Upper lobe of left lung (tissue), 6 donors: ENCODE measurements at regions not wholly inside any gene's neighbourhood (a gene's known extent, or its start where the extent isn't known, plus 50 kb on each side); places are given as distances from the start of the nearest gene placed in this dataset.

Source experiments
- ATAC-seq, 2 donors: fragments of 200-7000 bp; cut with Tn5 transposase; one replicate each; pipeline ENCODE4 v1.9.1; 2022; ENCODE audit warnings: mild to moderate bottlenecking in 2 of 2, moderate library complexity in 2 of 2; ENCODE audit not compliant: low FRiP score in 2 of 2
- DNase-seq, 2 donors: peaks; one replicate each; pipeline ENCODE4 v3.0.0-alpha.2; 2019 to 2020
- H3K27ac ChIP-seq, 4 donors: fragments of 200-600 bp; sonication (generic); one replicate each; pipeline ENCODE4 v1.5.1; 2016 to 2019
- H3K27me3 ChIP-seq, 4 donors: fragments of 200-600 bp; sonication (generic); one replicate each; pipeline ENCODE4 v1.5.1; 2017 to 2019
- H3K36me3 ChIP-seq, 4 donors: fragments of 200-600 bp; sonication (generic); one replicate each; pipeline ENCODE4 v1.5.1; 2016 to 2019
- H3K4me1 ChIP-seq, 4 donors: fragments of 200-600 bp; sonication (generic); one replicate each; pipeline ENCODE4 v1.5.1; 2018 to 2019
- H3K4me3 ChIP-seq, 4 donors: fragments of 200-600 bp; sonication (generic); one replicate each; pipeline ENCODE4 v1.5.1; 2017 to 2019; ENCODE audit warnings: mild to moderate bottlenecking in 2 of 4, moderate library complexity in 1 of 4
- H3K9me3 ChIP-seq, 4 donors: fragments of 200-600 bp; sonication (generic); one replicate each; pipeline ENCODE4 v1.5.1; 2018 to 2019
- EP300 ChIP-seq, 4 donors: sonication (generic); formaldehyde crosslinking; IDR thresholded peaks; one replicate each; pipeline ENCODE4 v1.5.1; 2017; ENCODE audit warnings: antibody characterized with exemption in 4 of 4, control low read depth in 2 of 4
- POLR2A ChIP-seq, 4 donors: fragments of 450-650 bp; IDR thresholded peaks; one replicate each; pipeline ENCODE4 v1.5.1; 2016 to 2017; ENCODE audit warnings: antibody characterized with exemption in 4 of 4, mild to moderate bottlenecking in 2 of 4
- POLR2AphosphoS5 ChIP-seq, 2 donors: sonication (generic); formaldehyde crosslinking; IDR thresholded peaks; one replicate each; pipeline ENCODE4 v1.5.1; 2017; ENCODE audit warnings: antibody characterized with exemption in 2 of 2
- WGBS, 2 donors: methylation state at CpG; one replicate each; pipeline ENCODE4 v1.1.5; 2017 to 2018; 5-methylcytosine and 5-hydroxymethylcytosine counted together
- TF ChIP-seq, protein P1 (sequence below), 6 experiments: fragments of 450-650 bp in 4 of 6; fragments of 200-600 bp in 2 of 6; sonication (generic) in 2 of 6; IDR thresholded peaks; one replicate each; pipeline ENCODE4 v1.5.1; 2016 to 2019; ENCODE audit warnings: antibody characterized with exemption in 6 of 6
- donor health status: DM: no; HTN: no; CAD: no; lungs with moderate emphysema.
- donor health status: DM: no; HTN: yes; CAD: no; lungs with severe emphysema.

GRCh38 chr14:97432586-97432985 lies 635.4 kb downstream of the VRK1 start:
- no peak overlapping the region for H3K27ac ChIP-seq
- ATAC-seq (no peak), DNase-seq (no peak)
- H3K36me3 ChIP-seq, result no peaks in the 10 kb centered on the region
- no peaks in the 10 kb centered on the region for H3K9me3 ChIP-seq
- no peaks in the 10 kb centered on the region for H3K4me1 ChIP-seq
- no peak for TF ChIP-seq POLR2A (IDR thresholded peaks at IDR 0.05)
- no peak for TF ChIP-seq EP300 (IDR thresholded peaks at IDR 0.05)
- TF ChIP-seq, protein P1, sequence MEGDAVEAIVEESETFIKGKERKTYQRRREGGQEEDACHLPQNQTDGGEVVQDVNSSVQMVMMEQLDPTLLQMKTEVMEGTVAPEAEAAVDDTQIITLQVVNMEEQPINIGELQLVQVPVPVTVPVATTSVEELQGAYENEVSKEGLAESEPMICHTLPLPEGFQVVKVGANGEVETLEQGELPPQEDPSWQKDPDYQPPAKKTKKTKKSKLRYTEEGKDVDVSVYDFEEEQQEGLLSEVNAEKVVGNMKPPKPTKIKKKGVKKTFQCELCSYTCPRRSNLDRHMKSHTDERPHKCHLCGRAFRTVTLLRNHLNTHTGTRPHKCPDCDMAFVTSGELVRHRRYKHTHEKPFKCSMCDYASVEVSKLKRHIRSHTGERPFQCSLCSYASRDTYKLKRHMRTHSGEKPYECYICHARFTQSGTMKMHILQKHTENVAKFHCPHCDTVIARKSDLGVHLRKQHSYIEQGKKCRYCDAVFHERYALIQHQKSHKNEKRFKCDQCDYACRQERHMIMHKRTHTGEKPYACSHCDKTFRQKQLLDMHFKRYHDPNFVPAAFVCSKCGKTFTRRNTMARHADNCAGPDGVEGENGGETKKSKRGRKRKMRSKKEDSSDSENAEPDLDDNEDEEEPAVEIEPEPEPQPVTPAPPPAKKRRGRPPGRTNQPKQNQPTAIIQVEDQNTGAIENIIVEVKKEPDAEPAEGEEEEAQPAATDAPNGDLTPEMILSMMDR (IDR thresholded peaks at IDR 0.05), result no peak
- no peak for TF ChIP-seq POLR2AphosphoS5 (IDR thresholded peaks at IDR 0.05)
- WGBS, 2 donors, result 85 to 90% methylated on average over 6 of the region's 6 CpGs
- no peak overlapping the region for H3K4me3 ChIP-seq
- H3K27me3 ChIP-seq, result no peaks in the 10 kb centered on the region

DNA sequence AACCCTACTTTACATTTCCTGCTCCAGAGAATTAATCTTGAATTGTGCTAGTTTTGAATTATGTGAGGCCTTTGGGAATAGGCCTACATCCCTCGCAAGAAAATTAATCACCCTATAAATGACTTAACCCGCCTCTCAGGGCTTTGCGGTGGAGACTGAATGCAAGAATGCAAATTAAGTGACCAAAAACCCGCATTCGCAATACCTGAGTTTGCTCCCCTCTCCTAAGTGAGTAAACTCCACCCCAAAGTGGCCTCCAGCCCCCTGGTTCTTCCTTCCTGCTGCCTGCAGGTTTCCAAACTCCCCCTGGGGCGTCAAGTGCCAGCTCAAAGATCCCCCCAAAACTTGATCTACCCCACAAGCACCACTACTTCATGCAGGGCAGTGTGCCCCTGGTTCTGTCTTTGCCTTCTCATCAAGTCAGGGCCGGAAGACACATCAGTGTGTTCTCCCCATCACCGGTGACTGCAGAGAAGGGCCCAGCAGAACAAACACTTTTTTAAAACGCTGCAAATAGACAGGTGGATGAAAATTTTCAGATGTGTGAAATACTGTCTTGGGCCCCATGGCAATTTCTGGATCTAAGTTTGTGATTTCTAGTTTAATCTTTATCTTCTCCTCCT lies 644.7 kb downstream of the VRK1 start:
- WGBS, 2 donors, result 88 to 92% methylated on average over 9 of the region's 9 CpGs

GRCh38 chr14:97442363-97442762 lies 645.2 kb downstream of the VRK1 start:
- Histone ChIP-seq H3K4me1 (no peaks in the 10 kb centered on the region), H3K27me3 (no peaks in the 10 kb centered on the region), H3K4me3 (no peak overlapping the region), H3K9me3 (no peaks in the 10 kb centered on the region), H3K36me3 (no peaks in the 10 kb centered on the region), H3K27ac (no peak overlapping the region)
- TF ChIP-seq EP300 (IDR thresholded peaks at IDR 0.05) (no peak), POLR2AphosphoS5 (IDR thresholded peaks at IDR 0.05) (no peak), POLR2A (IDR thresholded peaks at IDR 0.05) (no peak)
- TF ChIP-seq, protein P1 (IDR thresholded peaks at IDR 0.05), result no peak
- ATAC-seq (no peak), DNase-seq (no peak)
- 98 to 100% methylated on average over 2 of the region's 2 CpGs for WGBS, 2 donors

More for the DNA sequence above, 644.7 kb downstream of the VRK1 start:
- DNase-seq (no peak), ATAC-seq (no peak)
- H3K36me3 ChIP-seq, result no peaks in the 10 kb centered on the region
- TF ChIP-seq EP300 (IDR thresholded peaks at IDR 0.05) (no peak), POLR2AphosphoS5 (IDR thresholded peaks at IDR 0.05) (no peak), POLR2A (IDR thresholded peaks at IDR 0.05) (no peak)
- TF ChIP-seq, protein P1 (IDR thresholded peaks at IDR 0.05), result no peak
- no peaks in the 10 kb centered on the region for H3K9me3 ChIP-seq
- no peaks in the 10 kb centered on the region for H3K4me1 ChIP-seq
- no peak overlapping the region for H3K27ac ChIP-seq
- H3K27me3 ChIP-seq, result no peaks in the 10 kb centered on the region
- no peak overlapping the region for H3K4me3 ChIP-seq

DNA sequence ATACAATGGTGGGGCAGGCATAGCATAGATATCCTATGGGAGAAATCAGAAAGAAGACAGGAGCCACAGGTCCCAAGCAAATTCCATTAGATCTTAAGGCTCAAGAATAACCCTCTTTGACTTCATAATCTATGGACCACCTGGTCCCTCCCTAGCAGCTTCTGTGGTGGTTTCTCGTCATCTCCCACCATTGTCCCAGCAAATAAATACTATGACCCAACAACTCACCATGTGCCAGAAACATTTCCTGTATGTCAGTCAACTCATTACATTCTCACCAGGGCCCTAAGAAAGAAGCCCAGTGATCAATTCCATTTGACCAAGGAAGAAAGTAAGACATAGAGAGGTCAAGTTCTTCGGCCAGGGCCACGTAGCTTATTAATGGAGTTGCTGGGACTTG lies 646.2 kb downstream of the VRK1 start:
- Histone ChIP-seq H3K36me3 (no peaks in the 10 kb centered on the region), H3K4me1 (no peaks in the 10 kb centered on the region), H3K27me3 (no peaks in the 10 kb centered on the region), H3K27ac (no peak overlapping the region), H3K9me3 (no peaks in the 10 kb centered on the region), H3K4me3 (no peak overlapping the region)
- no peak for ATAC-seq
- no peak for DNase-seq
- WGBS, 2 donors, result 80 to 86% methylated on average over 3 of the region's 3 CpGs
- no peak for TF ChIP-seq POLR2AphosphoS5 (IDR thresholded peaks at IDR 0.05)
- no peak for TF ChIP-seq POLR2A (IDR thresholded peaks at IDR 0.05)
- TF ChIP-seq, protein P1 (IDR thresholded peaks at IDR 0.05), result no peak
- no peak for TF ChIP-seq EP300 (IDR thresholded peaks at IDR 0.05)

GRCh38 chr14:97444248-97444647 lies 647.1 kb downstream of the VRK1 start:
- Histone ChIP-seq H3K27me3 (no peaks in the 10 kb centered on the region), H3K4me3 (no peak overlapping the region), H3K9me3 (no peaks in the 10 kb centered on the region), H3K27ac (no peak overlapping the region), H3K36me3 (no peaks in the 10 kb centered on the region), H3K4me1 (no peaks in the 10 kb centered on the region)
- WGBS, 2 donors, result 88 to 91% methylated on average over 5 of the region's 5 CpGs
- DNase-seq (no peak), ATAC-seq (no peak)
- TF ChIP-seq, protein P1 (IDR thresholded peaks at IDR 0.05), result no peak
- TF ChIP-seq EP300 (IDR thresholded peaks at IDR 0.05) (no peak), POLR2AphosphoS5 (IDR thresholded peaks at IDR 0.05) (no peak), POLR2A (IDR thresholded peaks at IDR 0.05) (no peak)
